GM21447 (cell line): ENCODE measurements at regions not wholly inside any gene's neighbourhood (a gene's known extent, or its start where the extent isn't known, plus 50 kb on each side); places are given as distances from the start of the nearest gene placed in this dataset.
"Not testable (repeated sequence)": the region's sequence is repeated elsewhere in the genome, so short reads cannot be mapped to it uniquely, and the experiment has no call there.

Source experiments
- ATAC-seq: cut with Tn5 transposase; IDR thresholded peaks from one replicate; pipeline ENCODE4 v1.9.1; 2021; ENCODE audit not compliant: unreplicated experiment

DNA sequence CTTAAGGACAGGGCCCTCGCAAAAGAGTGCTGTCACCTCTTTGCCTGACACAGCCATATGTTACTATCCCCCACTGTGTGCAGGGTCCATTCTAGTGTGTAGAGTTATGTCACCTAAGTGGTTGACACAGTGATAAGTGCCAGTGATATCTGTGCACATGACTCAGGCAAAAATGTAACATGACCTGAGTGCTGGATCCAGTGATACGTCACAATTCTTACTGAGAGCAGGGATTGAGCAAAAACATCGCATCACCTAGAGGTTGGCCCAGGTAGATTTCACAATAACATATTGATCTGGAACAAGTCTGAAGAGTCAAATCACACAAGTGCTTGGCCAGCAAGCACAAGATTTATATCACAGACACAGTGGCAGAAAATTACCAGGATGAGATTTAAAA lies 100.5 kb upstream of the BPY2B start:
- ATAC-seq, result not testable (repeated sequence)

DNA sequence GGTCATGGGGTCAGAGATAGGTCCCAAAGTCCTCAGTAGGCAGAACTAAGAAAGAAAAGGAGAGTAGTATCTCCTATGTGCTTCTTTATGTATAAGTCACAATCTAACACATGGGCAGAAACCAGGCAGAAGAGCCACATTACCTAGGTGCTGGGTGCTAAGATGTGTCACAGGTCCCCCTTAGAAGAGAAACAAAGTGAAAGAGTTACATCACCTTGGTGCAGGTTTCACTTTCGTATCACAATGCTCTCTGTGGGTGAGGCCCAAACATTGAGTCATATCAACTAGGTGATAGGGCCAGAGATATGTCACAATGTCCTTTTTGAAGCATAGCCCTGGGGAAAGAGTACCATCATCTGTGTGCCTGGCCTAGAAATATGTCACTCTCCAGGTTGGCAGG lies 96.1 kb upstream of the BPY2B start:
- peak; percentile 99 for ATAC-seq

DNA sequence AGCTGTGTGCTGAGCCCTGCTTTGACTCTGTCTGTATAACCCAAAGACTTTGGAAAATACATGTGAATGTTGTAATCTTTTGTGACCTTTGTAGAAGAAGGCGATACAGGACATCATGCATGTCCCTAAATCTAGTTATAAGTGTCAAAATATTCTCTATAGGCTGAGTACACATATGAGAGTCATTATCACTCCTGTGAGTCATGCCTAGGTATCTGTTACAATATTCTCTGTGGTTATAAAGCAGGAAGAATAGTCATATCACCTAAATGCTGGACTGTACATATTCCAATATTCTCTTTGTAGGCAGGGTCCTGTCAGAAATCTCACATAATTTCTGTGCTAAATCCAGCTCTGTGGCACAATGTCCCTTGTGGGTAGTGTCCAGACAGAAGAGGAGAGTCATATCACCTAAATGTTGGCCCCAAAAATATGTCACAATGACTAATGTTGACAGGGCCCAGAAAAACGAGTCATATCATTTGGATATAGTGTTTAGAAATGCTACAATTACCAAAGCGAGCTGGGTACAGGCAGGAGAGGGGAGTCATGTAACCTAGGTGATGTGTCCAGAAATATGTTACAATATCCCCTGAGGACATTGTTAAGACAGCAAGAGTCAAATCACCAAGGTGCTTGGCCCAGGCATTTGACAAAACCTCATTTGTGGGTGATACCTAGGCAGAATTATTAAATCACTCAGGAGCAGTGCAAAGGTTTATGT lies 80.4 kb upstream of the BPY2B start:
- not testable (repeated sequence) for ATAC-seq

DNA sequence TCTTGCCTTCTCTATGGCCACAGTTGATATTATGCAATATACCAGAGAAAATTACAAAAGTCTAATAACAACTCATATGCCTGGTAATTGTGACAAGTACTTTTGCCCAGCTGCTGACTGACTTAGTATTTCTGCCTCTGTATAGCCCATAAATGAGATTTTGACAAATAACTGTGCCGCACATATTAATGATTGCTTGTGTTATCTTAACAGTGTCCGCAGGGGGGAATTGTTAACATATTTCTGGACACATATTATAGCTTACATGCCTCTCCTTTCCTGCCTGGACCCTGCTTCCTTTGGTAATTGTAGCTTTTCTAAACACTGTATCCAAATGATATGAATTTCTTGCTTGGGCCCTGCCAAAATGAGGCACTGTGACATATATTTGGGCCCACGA lies 69.0 kb upstream of the BPY2B start:
- ATAC-seq, result not testable (repeated sequence)

DNA sequence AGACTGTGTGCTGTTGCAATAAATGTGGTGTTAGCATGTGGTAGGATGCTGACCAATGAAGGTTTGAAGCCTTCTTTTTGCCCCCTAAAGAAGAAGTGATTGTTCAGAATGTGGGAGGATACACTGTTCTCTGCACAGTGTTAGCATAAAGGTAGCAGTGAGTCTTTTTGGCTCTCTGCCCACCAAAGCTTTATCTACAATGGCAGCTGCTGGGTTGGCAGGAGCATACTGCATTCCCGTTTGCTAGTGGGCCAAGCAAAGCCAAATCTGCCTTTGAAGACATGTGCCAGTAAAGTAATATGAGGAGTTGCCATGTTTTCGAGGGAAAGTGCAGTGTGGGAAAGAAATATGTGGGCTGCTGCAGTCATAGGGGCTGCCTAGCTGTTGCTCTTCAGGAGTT lies 56.4 kb upstream of the BPY2B start:
- ATAC-seq, result not testable (repeated sequence)
